KMS-11 (cell line): ENCODE measurements at regions not wholly inside any gene's neighbourhood (a gene's known extent, or its start where the extent isn't known, plus 50 kb on each side); places are given as distances from the start of the nearest gene placed in this dataset.

Experiments used
- H2AFZ ChIP-seq: fragments of 200-600 bp; sonication (generic); 2 replicates; pipeline ENCODE4 v1.6.1; 2016; ENCODE audit warnings: antibody characterized with exemption, mixed run types, low read depth
- H3K27ac ChIP-seq: fragments of 200-600 bp; sonication (generic); 2 replicates; pipeline ENCODE4 v1.6.1; 2016; ENCODE audit warnings: mild to moderate bottlenecking, mixed run types
- H3K27me3 ChIP-seq: fragments of 200-600 bp; sonication (generic); 2 replicates; pipeline ENCODE4 v1.6.1; 2017; ENCODE audit warnings: mild to moderate bottlenecking, low read depth, mixed run types, moderate library complexity; ENCODE audit not compliant: insufficient read depth
- H3K36me3 ChIP-seq: fragments of 200-600 bp; sonication (generic); 2 replicates; pipeline ENCODE4 v1.6.1; 2017; ENCODE audit warnings: mild to moderate bottlenecking, mixed run types; ENCODE audit not compliant: insufficient read depth
- H3K4me1 ChIP-seq: fragments of 200-600 bp; sonication (generic); 2 replicates; pipeline ENCODE4 v1.6.1; 2016; ENCODE audit warnings: mild to moderate bottlenecking, low read depth, mixed run types; ENCODE audit not compliant: poor library complexity, severe bottlenecking
- H3K4me2 ChIP-seq: fragments of 200-600 bp; sonication (generic); 2 replicates; pipeline ENCODE4 v1.7.0; 2016; ENCODE audit warnings: mild to moderate bottlenecking, mixed run types
- H3K4me3 ChIP-seq: fragments of 200-600 bp; sonication (generic); IDR thresholded peaks from 2 replicates; pipeline ENCODE4 v1.6.1; 2017; ENCODE audit warnings: low read depth, low read length, mixed read lengths; ENCODE audit not compliant: insufficient read depth
- H3K79me2 ChIP-seq: fragments of 200-600 bp; sonication (generic); 2 replicates; pipeline ENCODE4 v1.6.1; 2016; ENCODE audit warnings: low read depth, mixed run types; ENCODE audit not compliant: insufficient read depth
- H3K9ac ChIP-seq: fragments of 200-600 bp; sonication (generic); 2 replicates; pipeline ENCODE4 v1.6.1; 2016; ENCODE audit warnings: mild to moderate bottlenecking, mixed run types
- H4K20me1 ChIP-seq: fragments of 200-600 bp; sonication (generic); 2 replicates; pipeline ENCODE4 v1.6.1; 2016; ENCODE audit warnings: mild to moderate bottlenecking, mixed run types; ENCODE audit not compliant: insufficient read depth
- TF ChIP-seq, protein P1 (sequence below): fragments of 200-600 bp; sonication (generic); conservative IDR thresholded peaks from 2 replicates; pipeline ENCODE4 v1.6.1; 2017; ENCODE audit warnings: low read depth, mild to moderate bottlenecking, antibody characterized with exemption, low read length, moderate library complexity, mixed read lengths

DNA sequence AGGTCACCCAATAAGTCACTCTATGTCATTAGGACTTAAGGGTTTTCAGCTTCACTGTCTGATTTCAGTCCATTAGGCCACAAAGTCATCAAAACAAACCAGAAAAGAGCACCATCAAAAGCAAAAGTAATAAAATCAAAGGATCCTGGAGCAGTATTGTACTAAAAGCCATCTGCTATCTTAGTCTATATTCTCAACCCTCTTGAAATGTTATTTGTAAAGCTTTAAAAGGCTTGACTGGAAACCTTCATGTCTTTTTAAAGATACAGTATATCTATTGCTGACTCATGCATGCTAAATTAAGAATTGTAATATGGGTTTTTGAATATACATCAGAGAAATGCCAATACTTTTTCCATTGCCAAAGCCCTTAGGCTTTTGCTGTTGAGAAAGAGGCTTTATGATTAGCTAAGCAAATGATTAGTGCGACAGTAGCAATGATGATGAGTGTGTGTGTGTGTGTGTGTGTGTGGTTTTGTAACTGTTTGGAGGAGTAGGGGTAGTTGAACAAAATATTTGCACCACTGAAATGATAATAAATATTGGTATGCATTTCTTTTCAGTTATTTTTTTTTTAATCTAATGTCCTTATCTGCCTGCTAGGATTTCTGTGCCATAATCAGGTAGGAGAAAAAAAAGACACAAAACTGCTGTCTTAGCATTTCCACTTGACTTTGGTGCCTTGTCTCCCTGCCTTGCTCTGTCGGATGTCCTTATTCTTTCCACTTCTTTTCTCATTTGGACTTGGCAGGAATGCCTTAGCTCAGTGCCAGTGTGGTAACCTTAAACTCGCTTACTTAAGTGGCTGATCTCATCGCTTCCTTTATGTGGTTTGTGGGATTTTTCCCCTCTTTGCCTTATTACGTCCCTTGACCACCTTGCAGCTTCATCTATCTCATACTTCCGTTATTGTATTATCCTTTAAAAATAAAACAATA lies 119.7 kb downstream of the PCDH7 start:
- no peak overlapping the region for H3K27ac ChIP-seq
- no peaks in the 10 kb centered on the region for H3K79me2 ChIP-seq
- no peaks in the 10 kb centered on the region for H3K36me3 ChIP-seq
- no peak overlapping the region for H3K9ac ChIP-seq
- no peaks in the 10 kb centered on the region for H3K4me1 ChIP-seq
- no peak overlapping the region for H3K4me2 ChIP-seq
- TF ChIP-seq, protein P1, sequence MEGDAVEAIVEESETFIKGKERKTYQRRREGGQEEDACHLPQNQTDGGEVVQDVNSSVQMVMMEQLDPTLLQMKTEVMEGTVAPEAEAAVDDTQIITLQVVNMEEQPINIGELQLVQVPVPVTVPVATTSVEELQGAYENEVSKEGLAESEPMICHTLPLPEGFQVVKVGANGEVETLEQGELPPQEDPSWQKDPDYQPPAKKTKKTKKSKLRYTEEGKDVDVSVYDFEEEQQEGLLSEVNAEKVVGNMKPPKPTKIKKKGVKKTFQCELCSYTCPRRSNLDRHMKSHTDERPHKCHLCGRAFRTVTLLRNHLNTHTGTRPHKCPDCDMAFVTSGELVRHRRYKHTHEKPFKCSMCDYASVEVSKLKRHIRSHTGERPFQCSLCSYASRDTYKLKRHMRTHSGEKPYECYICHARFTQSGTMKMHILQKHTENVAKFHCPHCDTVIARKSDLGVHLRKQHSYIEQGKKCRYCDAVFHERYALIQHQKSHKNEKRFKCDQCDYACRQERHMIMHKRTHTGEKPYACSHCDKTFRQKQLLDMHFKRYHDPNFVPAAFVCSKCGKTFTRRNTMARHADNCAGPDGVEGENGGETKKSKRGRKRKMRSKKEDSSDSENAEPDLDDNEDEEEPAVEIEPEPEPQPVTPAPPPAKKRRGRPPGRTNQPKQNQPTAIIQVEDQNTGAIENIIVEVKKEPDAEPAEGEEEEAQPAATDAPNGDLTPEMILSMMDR = no peak
- no peak overlapping the region for H2AFZ ChIP-seq
- H3K27me3 ChIP-seq = no peaks in the 10 kb centered on the region
- H3K4me3 ChIP-seq = no peak overlapping the region
- no peaks in the 10 kb centered on the region for H4K20me1 ChIP-seq

DNA sequence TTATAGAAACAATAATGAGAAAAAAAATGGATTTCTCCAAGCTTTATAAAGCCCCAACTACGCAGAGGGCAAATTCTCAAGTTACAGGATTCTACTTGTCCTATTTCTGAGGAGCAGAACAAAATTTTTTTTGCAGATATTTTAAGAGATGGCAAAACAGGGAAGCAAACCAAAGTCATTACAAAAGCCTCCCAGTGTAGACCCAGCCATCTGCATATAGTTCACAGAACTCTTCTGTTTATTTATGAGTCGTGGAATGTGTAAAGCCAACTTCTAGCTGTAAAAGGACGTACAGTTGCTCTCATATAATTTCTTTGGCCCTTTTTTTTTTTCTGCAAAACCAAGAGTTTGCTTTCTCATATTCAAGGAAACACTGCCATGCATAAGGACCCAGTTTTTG lies 120.4 kb downstream of the PCDH7 start:
- no peaks in the 10 kb centered on the region for H4K20me1 ChIP-seq
- TF ChIP-seq, protein P1 = no peak
- no peaks in the 10 kb centered on the region for H3K79me2 ChIP-seq
- no peak overlapping the region for H3K4me2 ChIP-seq
- no peak overlapping the region for H3K4me3 ChIP-seq
- H2AFZ ChIP-seq = no peak overlapping the region
- H3K9ac ChIP-seq = no peak overlapping the region
- H3K27me3 ChIP-seq = no peaks in the 10 kb centered on the region
- no peak overlapping the region for H3K27ac ChIP-seq
- H3K36me3 ChIP-seq = no peaks in the 10 kb centered on the region
- H3K4me1 ChIP-seq = no peaks in the 10 kb centered on the region

DNA sequence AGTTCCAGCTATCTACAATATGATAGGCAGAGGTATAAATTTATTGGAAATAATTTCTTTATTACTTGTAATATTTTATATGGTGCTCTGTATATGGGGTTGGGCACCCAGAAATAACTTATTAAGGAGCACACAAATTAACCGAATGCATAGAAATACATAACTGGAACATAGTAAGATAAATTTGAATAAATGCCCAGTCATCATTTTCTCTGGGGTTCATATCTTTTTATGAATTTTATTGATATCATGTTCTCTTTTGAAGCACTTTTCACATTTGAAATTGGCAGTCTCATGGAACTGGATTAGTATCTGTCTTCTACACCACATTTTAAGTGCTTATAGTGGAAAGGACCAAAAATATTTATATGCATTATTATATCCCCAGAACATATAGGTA lies 122.0 kb downstream of the PCDH7 start:
- no peaks in the 10 kb centered on the region for H3K36me3 ChIP-seq
- no peaks in the 10 kb centered on the region for H3K27me3 ChIP-seq
- no peak overlapping the region for H3K9ac ChIP-seq
- no peaks in the 10 kb centered on the region for H3K79me2 ChIP-seq
- H3K4me2 ChIP-seq = no peak overlapping the region
- TF ChIP-seq, protein P1 = no peak
- no peaks in the 10 kb centered on the region for H4K20me1 ChIP-seq
- no peak overlapping the region for H2AFZ ChIP-seq
- H3K4me1 ChIP-seq = no peaks in the 10 kb centered on the region
- H3K27ac ChIP-seq = no peak overlapping the region
- no peak overlapping the region for H3K4me3 ChIP-seq

DNA sequence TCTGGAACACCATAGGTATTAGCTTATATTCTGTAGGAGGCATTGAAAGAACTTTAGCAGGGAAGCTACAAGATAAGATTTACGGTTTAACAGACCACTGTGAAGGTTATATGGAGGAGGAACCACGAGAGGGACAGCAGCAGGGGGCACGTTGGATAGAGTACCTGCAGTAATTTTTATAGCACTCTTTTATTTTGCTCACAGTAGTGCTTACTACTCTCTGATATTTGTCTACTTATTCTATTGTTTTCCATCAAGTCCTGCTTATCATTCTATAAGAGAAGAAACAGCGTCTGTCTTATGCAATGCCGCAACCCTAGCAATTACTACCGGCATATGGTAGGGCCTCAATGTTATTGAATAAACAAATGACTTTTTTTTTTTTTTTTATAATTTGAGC lies 122.5 kb downstream of the PCDH7 start:
- Histone ChIP-seq H3K4me3 (no peak overlapping the region), H3K27ac (no peak overlapping the region), H3K36me3 (no peaks in the 10 kb centered on the region), H3K79me2 (no peaks in the 10 kb centered on the region), H2AFZ (no peak overlapping the region), H3K9ac (no peak overlapping the region), H3K4me2 (no peak overlapping the region), H4K20me1 (no peaks in the 10 kb centered on the region), H3K4me1 (no peaks in the 10 kb centered on the region), H3K27me3 (no peaks in the 10 kb centered on the region)
- TF ChIP-seq, protein P1 = no peak
